GM23338 (cell line): ENCODE measurements at regions not wholly inside any gene's neighbourhood (a gene's known extent, or its start where the extent isn't known, plus 50 kb on each side); places are given as distances from the start of the nearest gene placed in this dataset.

ENCODE experiments used
- NANOG ChIP-seq: IDR thresholded peaks from 2 replicates; pipeline ENCODE4 v1.6.1; 2016; ENCODE audit warnings: antibody characterized with exemption, borderline replicate concordance
- POLR2AphosphoS5 ChIP-seq: IDR thresholded peaks from 2 replicates; pipeline ENCODE4 v1.6.1; 2016; ENCODE audit warnings: antibody characterized with exemption, low read depth
- STAT1 ChIP-seq: IDR thresholded peaks from one replicate; pipeline ENCODE4 v1.6.1; 2016; ENCODE audit warnings: antibody characterized with exemption; ENCODE audit not compliant: unreplicated experiment
- ZNF114 ChIP-seq: fragments of 250-450 bp; sonication (Bioruptor Pico); IDR thresholded peaks from 2 replicates; pipeline ENCODE4 v1.5.0; 2020; ENCODE audit warnings: mild to moderate bottlenecking, moderate library complexity
- ZNF462 ChIP-seq: fragments of 250-450 bp; sonication (Bioruptor Pico); IDR thresholded peaks from 2 replicates; pipeline ENCODE4 v1.5.0; 2020; ENCODE audit warnings: mild to moderate bottlenecking, moderate library complexity
- TF ChIP-seq, protein P1 (sequence below): IDR thresholded peaks from one replicate; pipeline ENCODE4 v1.6.1; 2018; ENCODE audit warnings: antibody characterized with exemption; ENCODE audit not compliant: unreplicated experiment

DNA sequence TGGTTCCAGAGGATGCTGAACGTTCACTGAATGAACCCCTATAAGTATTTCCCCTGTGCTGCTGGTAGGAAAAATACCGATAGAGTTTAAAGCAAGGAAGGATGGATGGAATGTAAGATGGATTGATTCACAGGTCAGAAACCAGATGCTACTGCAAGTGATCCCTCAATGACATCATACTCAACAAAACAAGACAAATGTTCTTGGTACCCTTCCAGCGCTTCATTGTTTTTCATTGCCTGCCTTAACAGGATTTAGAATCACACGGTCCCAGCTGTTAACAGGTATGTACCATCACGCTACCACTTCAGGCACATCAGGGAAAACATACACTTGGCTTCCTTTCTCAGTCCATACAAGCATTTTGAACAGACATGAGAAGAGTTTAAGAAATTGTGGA is 118.1 kb upstream of the TLR3 start (continued):
- no peak for TF ChIP-seq ZNF462 (CRISPR knock-in tag)
- TF ChIP-seq, protein P1, sequence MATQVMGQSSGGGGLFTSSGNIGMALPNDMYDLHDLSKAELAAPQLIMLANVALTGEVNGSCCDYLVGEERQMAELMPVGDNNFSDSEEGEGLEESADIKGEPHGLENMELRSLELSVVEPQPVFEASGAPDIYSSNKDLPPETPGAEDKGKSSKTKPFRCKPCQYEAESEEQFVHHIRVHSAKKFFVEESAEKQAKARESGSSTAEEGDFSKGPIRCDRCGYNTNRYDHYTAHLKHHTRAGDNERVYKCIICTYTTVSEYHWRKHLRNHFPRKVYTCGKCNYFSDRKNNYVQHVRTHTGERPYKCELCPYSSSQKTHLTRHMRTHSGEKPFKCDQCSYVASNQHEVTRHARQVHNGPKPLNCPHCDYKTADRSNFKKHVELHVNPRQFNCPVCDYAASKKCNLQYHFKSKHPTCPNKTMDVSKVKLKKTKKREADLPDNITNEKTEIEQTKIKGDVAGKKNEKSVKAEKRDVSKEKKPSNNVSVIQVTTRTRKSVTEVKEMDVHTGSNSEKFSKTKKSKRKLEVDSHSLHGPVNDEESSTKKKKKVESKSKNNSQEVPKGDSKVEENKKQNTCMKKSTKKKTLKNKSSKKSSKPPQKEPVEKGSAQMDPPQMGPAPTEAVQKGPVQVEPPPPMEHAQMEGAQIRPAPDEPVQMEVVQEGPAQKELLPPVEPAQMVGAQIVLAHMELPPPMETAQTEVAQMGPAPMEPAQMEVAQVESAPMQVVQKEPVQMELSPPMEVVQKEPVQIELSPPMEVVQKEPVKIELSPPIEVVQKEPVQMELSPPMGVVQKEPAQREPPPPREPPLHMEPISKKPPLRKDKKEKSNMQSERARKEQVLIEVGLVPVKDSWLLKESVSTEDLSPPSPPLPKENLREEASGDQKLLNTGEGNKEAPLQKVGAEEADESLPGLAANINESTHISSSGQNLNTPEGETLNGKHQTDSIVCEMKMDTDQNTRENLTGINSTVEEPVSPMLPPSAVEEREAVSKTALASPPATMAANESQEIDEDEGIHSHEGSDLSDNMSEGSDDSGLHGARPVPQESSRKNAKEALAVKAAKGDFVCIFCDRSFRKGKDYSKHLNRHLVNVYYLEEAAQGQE = no peak
- no peak for TF ChIP-seq POLR2AphosphoS5
- no peak for TF ChIP-seq STAT1
- no peak for TF ChIP-seq NANOG
- no peak for TF ChIP-seq ZNF114
